Endothelial cell of umbilical vein (primary cell): ENCODE measurements at regions not wholly inside any gene's neighbourhood (a gene's known extent, or its start where the extent isn't known, plus 50 kb on each side); places are given as distances from the start of the nearest gene placed in this dataset.

Experiments used
- BruUV-seq: library from RNA; stranded (reverse); fragments of 400-500 nt; replicated peaks from 2 replicates; lab custom pipeline; 2021; lab: Mats Ljungman, UMichigan
- CTCF ChIA-PET: fragments of 300-600, 350-600 bp; sonication (Branson Sonifier 250); formaldehyde crosslinking; loops from one replicate; lab custom pipeline; 2021; ENCODE audit warnings: antibody characterized with exemption, inconsistent platforms; lab: Charles Lee
- POLR2A ChIA-PET: fragments of 300-600, 350-600 bp; sonication (Branson Sonifier 250); formaldehyde crosslinking; loops from one replicate; lab custom pipeline; 2021; ENCODE audit warnings: antibody characterized with exemption, inconsistent platforms; lab: Charles Lee
- DNase-seq: peaks from one replicate; pipeline ENCODE4 v3.0.0-alpha.2; 2011; ENCODE audit warnings: low read depth, low spot score
- FAIRE-seq: peaks from 2 replicates; lab custom pipeline; 2011; peaks lifted over from hg19 to GRCh38; lab: Jason Lieb, UNC
- H2AFZ ChIP-seq: 2 replicates; pipeline ENCODE4 v1.6.0; 2012; ENCODE audit warnings: low read depth, low read length, control low read depth, inconsistent platforms
- H3K27ac ChIP-seq: 2 replicates; pipeline ENCODE4 v1.5.1; 2011; ENCODE audit warnings: low read depth, mild to moderate bottlenecking, control low read depth, low read length, moderate library complexity; ENCODE audit not compliant: insufficient read depth
- H3K27me3 ChIP-seq, 2 experiments: 2 replicates each; pipeline versions ENCODE4 v1.6.0 to v1.6.1; 2011; ENCODE audit warnings: low read length in 2 of 2, mixed read lengths in 1 of 2; ENCODE audit not compliant: control insufficient read depth in 2 of 2, insufficient read depth in 2 of 2
- H3K36me3 ChIP-seq, 2 experiments: 2 replicates in 1 of 2; 3 replicates in 1 of 2; pipeline ENCODE4 v1.5.1; 2011; ENCODE audit warnings: low read length in 2 of 2, mild to moderate bottlenecking in 1 of 2, moderate library complexity in 1 of 2; ENCODE audit not compliant: control insufficient read depth in 2 of 2, insufficient read depth in 2 of 2; ENCODE audit errors: extremely low read depth in 1 of 2
- H3K4me1 ChIP-seq: 3 replicates; pipeline ENCODE4 v1.5.1; 2011; ENCODE audit warnings: mild to moderate bottlenecking, low read length; ENCODE audit not compliant: control insufficient read depth, insufficient read depth; ENCODE audit errors: extremely low read depth
- H3K4me2 ChIP-seq: 2 replicates; pipeline ENCODE4 v1.6.1; 2011; ENCODE audit warnings: low read length, control low read depth, mixed read lengths; ENCODE audit not compliant: insufficient read depth
- H3K4me3 ChIP-seq, 3 experiments: fragments of 200-600 bp in 1 of 3; sonication (generic), shearing (Covaris generic) in 1 of 3; replicated peaks in 1 of 3; 2 replicates each; pipeline ENCODE4 v1.5.1; 2011 to 2016; ENCODE audit warnings: control low read depth in 3 of 3, low read length in 3 of 3, mild to moderate bottlenecking in 2 of 3, inconsistent platforms in 1 of 3, low read depth in 1 of 3, moderate library complexity in 1 of 3; ENCODE audit not compliant: insufficient read depth in 1 of 3
- H3K79me2 ChIP-seq: 2 replicates; pipeline ENCODE4 v1.6.0; 2012; ENCODE audit warnings: low read length, inconsistent platforms; ENCODE audit not compliant: control insufficient read depth, insufficient read depth
- H3K9ac ChIP-seq: replicated peaks from 2 replicates; pipeline ENCODE3; 2011; ENCODE audit warnings: low read length, control low read depth; ENCODE audit not compliant: insufficient read depth; ENCODE audit errors: extremely low read depth
- H3K9me1 ChIP-seq: replicated peaks from 3 replicates; pipeline ENCODE4 v1.6.0; 2011; ENCODE audit warnings: mild to moderate bottlenecking, low read length; ENCODE audit not compliant: control insufficient read depth, insufficient read depth; ENCODE audit errors: extremely low read depth
- H3K9me3 ChIP-seq: replicated peaks from 2 replicates; pipeline ENCODE4 v1.5.1; 2012; ENCODE audit warnings: low read length, inconsistent platforms; ENCODE audit not compliant: control insufficient read depth, insufficient read depth
- H4K20me1 ChIP-seq: replicated peaks from 2 replicates; pipeline ENCODE3; 2011; ENCODE audit warnings: mild to moderate bottlenecking, low read length; ENCODE audit not compliant: control insufficient read depth, insufficient read depth; ENCODE audit errors: extremely low read depth
- CTCF ChIP-seq, 2 donors: IDR thresholded peaks; 1 replicate in 1 of 2; 2 replicates in 1 of 2; pipeline ENCODE4 v1.5.1; 2011; ENCODE audit warnings: low read length in 2 of 2, mild to moderate bottlenecking in 2 of 2, moderate library complexity in 2 of 2, control low read depth in 1 of 2, inconsistent platforms in 1 of 2, low read depth in 1 of 2; ENCODE audit not compliant: insufficient read depth in 1 of 2; ENCODE audit errors: extremely low read depth in 1 of 2
- EZH2 ChIP-seq: IDR thresholded peaks from 2 replicates; pipeline ENCODE4 v1.6.1; 2012; ENCODE audit warnings: borderline replicate concordance, low read depth, mild to moderate bottlenecking, moderate library complexity, low read length, inconsistent platforms; ENCODE audit not compliant: severe bottlenecking
- FOS ChIP-seq: IDR thresholded peaks from 2 replicates; pipeline ENCODE4 v1.6.1; 2011; ENCODE audit warnings: mild to moderate bottlenecking, low read length, moderate library complexity, borderline replicate concordance; ENCODE audit not compliant: insufficient read depth
- GATA2 ChIP-seq: IDR thresholded peaks from 2 replicates; pipeline ENCODE4 v1.7.0; 2011; ENCODE audit warnings: low read depth, mild to moderate bottlenecking, moderate library complexity, mixed read lengths, low read length; ENCODE audit not compliant: insufficient read length, insufficient read depth
- JUN ChIP-seq: IDR thresholded peaks from 2 replicates; pipeline ENCODE4 v1.6.1; 2011; ENCODE audit warnings: borderline replicate concordance, low read depth; ENCODE audit not compliant: insufficient read length, insufficient read depth
- MAX ChIP-seq: IDR thresholded peaks from 2 replicates; pipeline ENCODE4 v1.6.1; 2011; ENCODE audit not compliant: insufficient read depth, insufficient read length
- MYC ChIP-seq: IDR thresholded peaks from one replicate; pipeline ENCODE4 v1.6.1; 2011; ENCODE audit warnings: mild to moderate bottlenecking, low read depth, low read length
- POLR2A ChIP-seq: IDR thresholded peaks from 2 replicates; pipeline ENCODE4 v1.6.1; 2012; ENCODE audit warnings: low read depth, mild to moderate bottlenecking, control low read depth, low read length
- POLR2AphosphoS5 ChIP-seq: IDR thresholded peaks from 2 replicates; pipeline ENCODE4 v1.6.1; 2012; ENCODE audit warnings: low read depth, mild to moderate bottlenecking, control low read depth, low read length, moderate library complexity; ENCODE audit not compliant: insufficient read depth
- dilution Hi-C: fragments of 300-500 bp; cut with MboI; formaldehyde crosslinking; loops from one replicate; pipeline ENCODE4 v1.15.0; 2019; ENCODE audit warnings: low sequenced_read_pairs; ENCODE audit not compliant: extremely low pct_ligation_motif_present
- intact Hi-C: fragments of 100-400 bp; cut with micrococcal nuclease; formaldehyde crosslinking; loops from one replicate; pipeline ENCODE4 v1.10.0; 2022

GRCh38 chr3:30141178-30141581 lies 465.2 kb upstream of the TGFBR2 start:
- ChIA-PET CTCF (interaction anchor here (1.3 kb wide), 1 partner anchor 58 kb away, joined by 3 read pairs; no protein-coding TSS in a partner anchor), POLR2A (no interaction called here)
- no peaks in the 10 kb centered on the region for H3K9me3 ChIP-seq
- no peak overlapping the region for H3K4me2 ChIP-seq
- intact Hi-C loops (no loop called here), dilution Hi-C loops (no loop called here)
- no peaks in the 10 kb centered on the region for H3K79me2 ChIP-seq
- no peaks in the 10 kb centered on the region for H3K27me3 ChIP-seq
- BruUV-seq = no TSS peak
- H3K9ac ChIP-seq = no peak overlapping the region
- no peaks in the 10 kb centered on the region for H3K9me1 ChIP-seq
- FAIRE-seq (no peak), DNase-seq (no peak)
- no peaks in the 10 kb centered on the region for H3K4me1 ChIP-seq
- H3K27ac ChIP-seq = no peak overlapping the region
- H4K20me1 ChIP-seq = no peaks in the 10 kb centered on the region
- TF ChIP-seq EZH2 (no peak), MAX (no peak), POLR2A (no peak), JUN (no peak), GATA2 (no peak), POLR2AphosphoS5 (no peak), MYC (no peak), CTCF (IDR thresholded peaks at IDR 0.05; ENCODE audit: extremely low read depth in 1 of 2, insufficient read depth in 1 of 2, low read depth in 1 of 2, low read length in 2 of 2) (no peak), FOS (no peak)
- no peak overlapping the region for H3K4me3 ChIP-seq
- no peaks in the 10 kb centered on the region for H3K36me3 ChIP-seq
- no peak overlapping the region for H2AFZ ChIP-seq
